GM23338 (cell line): ENCODE measurements at regions not wholly inside any gene's neighbourhood (a gene's known extent, or its start where the extent isn't known, plus 50 kb on each side); places are given as distances from the start of the nearest gene placed in this dataset.

Source experiments
- CTCF ChIP-seq, 2 experiments: fragments of 200-600 bp in 1 of 2; sonication (generic) in 1 of 2; conservative IDR thresholded peaks; 2 replicates each; pipeline versions ENCODE4 v1.5.1 to v1.6.1; 2016 to 2017; ENCODE audit warnings: antibody characterized with exemption in 2 of 2, low read depth in 2 of 2, mild to moderate bottlenecking in 2 of 2, moderate library complexity in 1 of 2
- ETS1 ChIP-seq: IDR thresholded peaks from 2 replicates; pipeline ENCODE4 v1.6.1; 2016; ENCODE audit warnings: antibody characterized with exemption
- EZH2 ChIP-seq: fragments of 200-600 bp; sonication (generic); IDR thresholded peaks from one replicate; pipeline ENCODE4 v1.8.0; 2017; ENCODE audit warnings: antibody characterized with exemption, mild to moderate bottlenecking, low read depth; ENCODE audit not compliant: unreplicated experiment
- NANOG ChIP-seq: IDR thresholded peaks from 2 replicates; pipeline ENCODE4 v1.6.1; 2016; ENCODE audit warnings: antibody characterized with exemption, borderline replicate concordance
- POLR2AphosphoS5 ChIP-seq: IDR thresholded peaks from 2 replicates; pipeline ENCODE4 v1.6.1; 2016; ENCODE audit warnings: antibody characterized with exemption, low read depth
- STAT1 ChIP-seq: IDR thresholded peaks from one replicate; pipeline ENCODE4 v1.6.1; 2016; ENCODE audit warnings: antibody characterized with exemption; ENCODE audit not compliant: unreplicated experiment
- ZNF331 ChIP-seq: fragments of 250-450 bp; sonication (Bioruptor Pico); IDR thresholded peaks from 2 replicates; pipeline ENCODE4 v1.5.0; 2020; ENCODE audit warnings: low read depth, mild to moderate bottlenecking, moderate library complexity
- ZNF462 ChIP-seq: fragments of 250-450 bp; sonication (Bioruptor Pico); IDR thresholded peaks from 2 replicates; pipeline ENCODE4 v1.5.0; 2020; ENCODE audit warnings: mild to moderate bottlenecking, moderate library complexity

GRCh38 chr18:23085066-23085465, 50.2 kb upstream of the CABLES1 start (continued):
- TF ChIP-seq ZNF462 (CRISPR knock-in tag) (no peak), ZNF331 (CRISPR knock-in tag) (no peak), STAT1 (no peak), ETS1 (no peak), EZH2 (no peak), POLR2AphosphoS5 (no peak), CTCF (conservative IDR thresholded peaks at IDR 0.05; ENCODE audit: low read depth in 2 of 2) (no peak), NANOG (no peak)
